ENCODE measurements at regions not wholly inside any gene's neighbourhood (a gene's known extent, or its start where the extent isn't known, plus 50 kb on each side); places are given as distances from the start of the nearest gene placed in this dataset.

DNA sequence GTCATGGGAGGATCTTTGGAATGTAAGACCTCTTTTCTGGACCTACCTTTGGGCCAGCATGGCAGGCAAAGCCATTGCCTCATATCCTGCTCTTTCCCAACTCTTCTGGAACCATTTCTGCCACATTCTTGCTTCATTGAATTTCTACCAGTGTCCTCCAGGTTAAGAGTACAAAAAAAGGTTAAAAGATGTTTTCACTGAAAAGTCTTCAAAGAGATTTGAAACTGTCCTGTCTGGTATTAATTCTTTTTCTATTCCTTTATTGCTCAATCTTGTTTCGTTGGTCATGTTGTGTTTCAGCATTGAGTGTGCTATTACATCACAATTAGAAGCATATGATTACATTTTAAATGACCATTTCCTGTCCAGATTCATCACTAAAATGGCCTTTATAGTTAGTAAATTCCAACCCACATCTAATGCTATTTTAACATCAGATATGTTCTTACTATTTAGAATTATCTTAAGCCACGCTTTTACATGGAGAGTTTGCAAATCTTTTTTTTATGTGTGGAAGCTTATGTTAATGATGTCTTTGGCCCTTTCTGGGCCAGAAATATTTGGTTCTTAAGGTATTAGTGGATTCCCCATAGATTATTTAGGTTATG is 450.9 kb downstream of the GJA1 start:
- no peak for TF ChIP-seq TAF1 (IDR thresholded peaks at IDR 0.05; ENCODE audit: low read depth, low read length)
- no peak for TF ChIP-seq POLR2A (IDR thresholded peaks at IDR 0.05; ENCODE audit: low read depth, low read length)
